HG02678 (cell line): ENCODE measurements at regions not wholly inside any gene's neighbourhood (a gene's known extent, or its start where the extent isn't known, plus 50 kb on each side); places are given as distances from the start of the nearest gene placed in this dataset.

Source experiments
- ATAC-seq: cut with Tn5 transposase; IDR thresholded peaks from one replicate; pipeline ENCODE4 v1.9.1; 2021; ENCODE audit warnings: mild to moderate bottlenecking, moderate library complexity; ENCODE audit not compliant: unreplicated experiment

DNA sequence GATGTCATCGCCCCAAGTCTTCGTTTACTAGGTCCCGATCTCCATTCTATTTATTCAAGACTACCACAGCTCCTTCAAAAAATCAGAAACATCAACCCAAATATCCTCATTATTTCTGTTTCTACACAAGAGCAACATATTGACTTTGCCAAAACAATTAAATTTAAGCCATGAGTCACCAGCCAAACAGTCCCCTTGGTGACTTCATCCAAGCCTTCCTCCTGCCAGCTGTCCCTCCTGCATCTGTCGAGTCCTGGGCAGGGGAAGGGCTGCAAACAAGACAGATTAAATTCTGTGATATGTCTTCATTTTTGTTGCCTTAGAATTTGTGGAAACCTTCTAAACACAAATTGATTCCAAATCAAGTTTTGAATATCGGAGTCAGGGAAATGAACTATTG lies 110.3 kb downstream of the SP3 start:
- no peak for ATAC-seq

DNA sequence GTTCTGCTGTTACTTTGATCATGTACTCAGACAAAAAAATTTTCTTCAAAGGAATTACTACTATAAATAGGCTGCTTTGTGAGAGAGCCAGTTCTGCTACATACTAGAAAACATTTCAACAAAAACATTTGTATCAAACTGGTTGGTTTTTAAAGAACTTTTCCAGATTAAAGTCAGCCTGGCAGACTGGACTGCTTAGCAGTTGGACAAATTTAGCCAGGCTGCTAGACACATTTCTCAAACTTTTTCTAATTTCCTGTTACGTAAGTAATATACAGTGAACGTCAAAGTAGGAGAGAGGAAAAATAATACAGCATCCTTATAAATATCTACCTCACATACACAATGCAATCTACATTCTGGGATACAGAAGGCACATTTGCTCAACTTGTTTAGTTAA lies 109.5 kb downstream of the SP3 start:
- no peak for ATAC-seq
